K562 (cell line): ENCODE measurements at regions not wholly inside any gene's neighbourhood (a gene's known extent, or its start where the extent isn't known, plus 50 kb on each side); places are given as distances from the start of the nearest gene placed in this dataset.

Experiments
- FOXP1 ChIP-seq: sonication (generic); formaldehyde crosslinking; IDR thresholded peaks from 2 replicates; pipeline ENCODE4 v1.8.0; 2022; ENCODE audit warnings: mild to moderate bottlenecking, missing genetic modification reagents
- HDAC2 ChIP-seq: fragments of 450-650 bp; IDR thresholded peaks from 2 replicates; pipeline ENCODE4 v1.6.1; 2016; ENCODE audit warnings: mild to moderate bottlenecking
- POLR2AphosphoS5 ChIP-seq: IDR thresholded peaks from 2 replicates; pipeline ENCODE4 v1.6.1; 2011; ENCODE audit warnings: mild to moderate bottlenecking, low read depth, low read length, moderate library complexity; ENCODE audit not compliant: control insufficient read depth, insufficient read depth

DNA sequence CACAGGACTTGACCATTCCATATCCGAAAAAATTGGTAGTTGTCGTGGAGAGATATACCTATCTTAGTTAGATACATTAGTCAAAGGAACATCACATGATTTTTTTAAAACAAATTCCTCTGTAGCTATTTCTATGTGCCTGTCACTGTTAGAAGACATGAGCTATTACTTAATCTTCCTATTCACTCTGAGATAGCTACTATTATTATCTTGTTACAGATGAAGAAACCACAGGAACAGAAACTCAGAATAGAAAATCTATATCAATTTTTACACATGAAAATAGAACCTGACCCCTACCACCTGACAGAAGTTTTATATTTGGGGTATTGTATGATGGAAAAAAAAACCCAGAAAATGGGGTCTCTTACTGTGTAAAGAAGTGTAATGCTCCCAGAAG, 68.9 kb upstream of the TDRD3 start:
- TF ChIP-seq HDAC2 (no peak), FOXP1 (no peak), POLR2AphosphoS5 (no peak)
